CD4-positive, alpha-beta T cell (primary cell): ENCODE measurements at regions not wholly inside any gene's neighbourhood (a gene's known extent, or its start where the extent isn't known, plus 50 kb on each side); places are given as distances from the start of the nearest gene placed in this dataset.
A peak's percentile ranks its signal among the peaks of the same experiment; 100 is the strongest.

Experiments
- ATAC-seq: fragments of 200-7000 bp; cut with Tn5 transposase; one replicate; pipeline ENCODE4 v1.10.0; 2022; ENCODE audit warnings: mild to moderate bottlenecking; ENCODE audit not compliant: poor library complexity
- CTCF ChIA-PET: fragments of 350-600 bp; sonication (Branson Sonifier 250); formaldehyde crosslinking; loops from one replicate; lab custom pipeline; 2021; ENCODE audit warnings: antibody characterized with exemption, inconsistent platforms; lab: Charles Lee
- POLR2A ChIA-PET: fragments of 350-600 bp; sonication (Branson Sonifier 250); formaldehyde crosslinking; loops from one replicate; lab custom pipeline; 2021; ENCODE audit warnings: antibody characterized with exemption, inconsistent platforms; lab: Charles Lee
- DNase-seq, 14 experiments: peaks; one replicate each; pipeline ENCODE4 v3.0.0-alpha.2; 2013 to 2020; ENCODE audit warnings: mixed read lengths in 2 of 14
- H3K27ac ChIP-seq, 2 donors: one replicate each; pipeline versions ENCODE4 v1.5.1 to v1.7.0; 2013; ENCODE audit warnings: low read length in 2 of 2, low read depth in 1 of 2, mild to moderate bottlenecking in 1 of 2
- H3K27me3 ChIP-seq, 2 experiments: 1 replicate in 1 of 2; 2 replicates in 1 of 2; pipeline versions ENCODE4 v1.6.1 to v1.7.0; 2013; ENCODE audit warnings: low read length in 2 of 2, control low read depth in 1 of 2, mild to moderate bottlenecking in 1 of 2, moderate library complexity in 1 of 2; ENCODE audit not compliant: insufficient read depth in 2 of 2, control insufficient read depth in 1 of 2
- H3K36me3 ChIP-seq: one replicate; pipeline ENCODE4 v1.6.1; 2013; ENCODE audit warnings: low read length, control low read depth; ENCODE audit not compliant: insufficient read depth
- H3K4me1 ChIP-seq: one replicate; pipeline ENCODE4 v1.6.1; 2013; ENCODE audit warnings: low read length, control low read depth; ENCODE audit not compliant: insufficient read depth
- H3K4me3 ChIP-seq: one replicate; pipeline ENCODE4 v1.5.1; 2013; ENCODE audit warnings: mild to moderate bottlenecking, low read length, moderate library complexity
- H3K9me3 ChIP-seq, 2 experiments: 1 replicate in 1 of 2; 2 replicates in 1 of 2; pipeline versions ENCODE4 v1.6.1 to v1.7.0; 2013; ENCODE audit warnings: low read length in 2 of 2, mild to moderate bottlenecking in 2 of 2, control low read depth in 1 of 2, moderate library complexity in 1 of 2; ENCODE audit not compliant: control insufficient read depth in 1 of 2, insufficient read depth in 1 of 2
- H3K27ac Mint-ChIP-seq: one replicate; pipeline ENCODE4 v1.8.0; 2020; ENCODE audit warnings: mixed read lengths
- H3K27me3 Mint-ChIP-seq: one replicate; pipeline ENCODE4 v1.8.0; 2021; ENCODE audit warnings: mixed read lengths
- H3K36me3 Mint-ChIP-seq: one replicate; pipeline ENCODE4 v1.8.0; 2021; ENCODE audit warnings: low read depth, mixed read lengths
- H3K4me1 Mint-ChIP-seq: one replicate; pipeline ENCODE4 v1.8.0; 2021; ENCODE audit warnings: low read depth, mixed read lengths
- H3K4me3 Mint-ChIP-seq: one replicate; pipeline ENCODE4 v1.8.0; 2020; ENCODE audit warnings: mild to moderate bottlenecking, mixed read lengths
- H3K9me3 Mint-ChIP-seq: one replicate; pipeline ENCODE4 v1.8.0; 2020; ENCODE audit warnings: mixed read lengths
- intact Hi-C, 2 experiments: fragments of 100-400 bp; cut with DNase I in 1 of 2; cut with micrococcal nuclease in 1 of 2; formaldehyde crosslinking; loops; one replicate each; pipeline versions ENCODE4 v1.15.1 to v1.9.0; 2023 to 2025; cut with DNase I, micrococcal nuclease
- TF ChIP-seq, protein P1 (sequence below): fragments of 200-600 bp; IDR thresholded peaks from one replicate; pipeline ENCODE4 v1.8.0; 2022; ENCODE audit warnings: antibody characterized with exemption, mild to moderate bottlenecking

DNA sequence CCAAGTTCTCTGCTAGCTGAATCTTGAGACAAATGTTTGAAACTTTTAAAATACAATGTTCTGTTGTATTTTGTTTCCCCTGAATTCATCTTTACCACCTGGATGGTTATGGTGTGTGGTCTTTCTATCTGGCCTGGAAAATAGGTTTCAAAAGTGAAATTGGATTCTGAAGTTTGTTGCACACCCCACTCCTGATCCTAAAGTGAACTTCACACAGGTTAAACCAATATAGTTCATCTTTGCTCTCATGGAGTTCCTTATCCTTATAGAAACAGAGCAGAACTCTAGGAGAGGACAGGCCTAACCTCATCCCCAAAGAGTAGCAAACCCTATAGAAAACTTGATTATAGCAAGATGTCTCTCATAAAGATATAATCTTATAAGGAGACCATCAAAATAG lies 179.4 kb upstream of the BCL6 start:
- ChIA-PET CTCF (no interaction called here), POLR2A (no interaction called here)
- Mint-ChIP-seq H3K27me3 (no peaks in the 10 kb centered on the region), H3K4me3 (no peak overlapping the region), H3K27ac (no peak overlapping the region), H3K36me3 (no peaks in the 10 kb centered on the region), H3K9me3 (peaks cover 4% of the 10 kb centered on the region), H3K4me1 (peaks cover 65% of the 10 kb centered on the region)
- intact Hi-C loops, result no loop called here
- DNase-seq (no peak), ATAC-seq (no peak)
- Histone ChIP-seq H3K4me3 (no peak overlapping the region), H3K27ac (no peak overlapping the region), H3K27me3 (no peaks in the 10 kb centered on the region), H3K4me1 (peaks cover 13% of the 10 kb centered on the region), H3K36me3 (no peaks in the 10 kb centered on the region), H3K9me3 (peaks cover 0 to 11% of the 10 kb centered on the region in 2 experiments)
- TF ChIP-seq, protein P1, sequence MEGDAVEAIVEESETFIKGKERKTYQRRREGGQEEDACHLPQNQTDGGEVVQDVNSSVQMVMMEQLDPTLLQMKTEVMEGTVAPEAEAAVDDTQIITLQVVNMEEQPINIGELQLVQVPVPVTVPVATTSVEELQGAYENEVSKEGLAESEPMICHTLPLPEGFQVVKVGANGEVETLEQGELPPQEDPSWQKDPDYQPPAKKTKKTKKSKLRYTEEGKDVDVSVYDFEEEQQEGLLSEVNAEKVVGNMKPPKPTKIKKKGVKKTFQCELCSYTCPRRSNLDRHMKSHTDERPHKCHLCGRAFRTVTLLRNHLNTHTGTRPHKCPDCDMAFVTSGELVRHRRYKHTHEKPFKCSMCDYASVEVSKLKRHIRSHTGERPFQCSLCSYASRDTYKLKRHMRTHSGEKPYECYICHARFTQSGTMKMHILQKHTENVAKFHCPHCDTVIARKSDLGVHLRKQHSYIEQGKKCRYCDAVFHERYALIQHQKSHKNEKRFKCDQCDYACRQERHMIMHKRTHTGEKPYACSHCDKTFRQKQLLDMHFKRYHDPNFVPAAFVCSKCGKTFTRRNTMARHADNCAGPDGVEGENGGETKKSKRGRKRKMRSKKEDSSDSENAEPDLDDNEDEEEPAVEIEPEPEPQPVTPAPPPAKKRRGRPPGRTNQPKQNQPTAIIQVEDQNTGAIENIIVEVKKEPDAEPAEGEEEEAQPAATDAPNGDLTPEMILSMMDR, result no peak

DNA sequence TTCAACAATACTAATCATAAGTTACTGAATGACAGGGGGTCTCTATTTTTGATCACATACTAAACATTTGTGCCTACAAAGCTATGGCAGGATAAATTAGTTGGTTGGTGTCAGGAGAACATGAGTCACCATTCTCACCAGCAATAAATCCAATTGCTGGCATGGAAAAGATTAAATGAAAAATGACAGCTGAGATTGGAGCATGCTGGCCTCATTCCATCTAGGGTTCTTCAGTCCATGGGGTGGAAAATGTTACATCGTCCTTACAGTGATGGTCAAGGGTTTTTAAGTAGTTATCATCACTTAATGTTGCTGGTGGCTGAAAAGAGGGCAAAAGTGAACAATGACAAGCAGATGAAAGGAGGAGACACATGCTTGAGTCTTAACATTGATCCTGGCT lies 180.1 kb upstream of the BCL6 start:
- CTCF ChIA-PET, result interaction anchor here (1.0 kb wide), 1 partner anchor 187 kb away, joined by 3 read pairs; no protein-coding TSS in a partner anchor
- peaks cover 0 to 11% of the 10 kb centered on the region in 2 experiments for H3K9me3 ChIP-seq
- POLR2A ChIA-PET, result no interaction called here

DNA sequence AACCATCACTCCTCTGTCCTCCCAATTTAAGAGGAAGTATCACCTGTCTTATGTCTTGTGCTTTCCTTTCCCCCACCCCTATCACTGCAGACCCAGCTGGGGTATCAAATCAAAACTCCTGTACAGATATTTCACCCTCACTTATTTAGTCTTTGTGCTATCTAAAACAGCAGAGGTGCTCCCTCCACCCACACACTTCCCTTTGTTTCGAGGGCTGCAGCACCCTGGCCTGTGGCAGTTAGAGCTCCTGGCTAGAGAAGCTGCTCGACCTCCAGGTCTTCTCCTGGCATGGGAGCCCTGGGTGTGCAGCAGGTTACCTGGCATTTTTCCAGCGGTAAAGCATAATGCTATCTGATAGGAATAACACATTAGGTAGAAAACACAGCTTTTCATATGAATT lies 181.4 kb upstream of the BCL6 start:
- Mint-ChIP-seq H3K27me3 (no peaks in the 10 kb centered on the region), H3K4me3 (no peak overlapping the region), H3K9me3 (peaks cover 4% of the 10 kb centered on the region), H3K36me3 (no peaks in the 10 kb centered on the region), H3K27ac (no peak overlapping the region), H3K4me1 (peaks cover 47% of the 10 kb centered on the region)
- ChIA-PET CTCF (interaction anchor here (0.8 kb wide), 1 partner anchor 187 kb away, joined by 3 read pairs; no protein-coding TSS in a partner anchor), POLR2A (interaction anchor here (0.6 to 1.1 kb wide), 3 partner anchors 8 to 187 kb away, joined by 3 read pairs; no protein-coding TSS in a partner anchor)
- intact Hi-C loops, result no loop called here
- Histone ChIP-seq H3K27ac (no peak overlapping the region), H3K4me3 (no peak overlapping the region), H3K27me3 (no peaks in the 10 kb centered on the region), H3K9me3 (peaks cover 0 to 11% of the 10 kb centered on the region in 2 experiments), H3K4me1 (peaks cover 9% of the 10 kb centered on the region), H3K36me3 (no peaks in the 10 kb centered on the region)
- peak in 1 of 14 experiments; percentile 15 for DNase-seq
- no peak for ATAC-seq
- TF ChIP-seq, protein P1, result no peak

More for the DNA sequence above, 180.1 kb upstream of the BCL6 start:
- no peak overlapping the region for H3K27ac ChIP-seq
- H3K36me3 ChIP-seq, result no peaks in the 10 kb centered on the region
- no peaks in the 10 kb centered on the region for H3K27me3 ChIP-seq
- DNase-seq (no peak), ATAC-seq (no peak)
- Mint-ChIP-seq H3K4me3 (no peak overlapping the region), H3K36me3 (no peaks in the 10 kb centered on the region), H3K4me1 (peaks cover 58% of the 10 kb centered on the region), H3K9me3 (peaks cover 4% of the 10 kb centered on the region), H3K27me3 (no peaks in the 10 kb centered on the region), H3K27ac (no peak overlapping the region)
- peaks cover 9% of the 10 kb centered on the region for H3K4me1 ChIP-seq
- H3K4me3 ChIP-seq, result no peak overlapping the region
- TF ChIP-seq, protein P1, result no peak
- intact Hi-C loops, result no loop called here
